ACHN (cell line): ENCODE measurements at regions not wholly inside any gene's neighbourhood (a gene's known extent, or its start where the extent isn't known, plus 50 kb on each side); places are given as distances from the start of the nearest gene placed in this dataset.
A peak's percentile ranks its signal among the peaks of the same experiment; 100 is the strongest.

ENCODE experiments used
- DNase-seq: peaks from one replicate; pipeline ENCODE4 v3.0.0-alpha.2; 2015
- in situ Hi-C: cut with HindIII; loops from 2 replicates; pipeline ENCODE4 v1.10.0; 2017; ENCODE audit warnings: low sequenced_read_pairs, low pct_ligation_motif_present, low pct_unique_long_range_greater_than_20kb

DNA sequence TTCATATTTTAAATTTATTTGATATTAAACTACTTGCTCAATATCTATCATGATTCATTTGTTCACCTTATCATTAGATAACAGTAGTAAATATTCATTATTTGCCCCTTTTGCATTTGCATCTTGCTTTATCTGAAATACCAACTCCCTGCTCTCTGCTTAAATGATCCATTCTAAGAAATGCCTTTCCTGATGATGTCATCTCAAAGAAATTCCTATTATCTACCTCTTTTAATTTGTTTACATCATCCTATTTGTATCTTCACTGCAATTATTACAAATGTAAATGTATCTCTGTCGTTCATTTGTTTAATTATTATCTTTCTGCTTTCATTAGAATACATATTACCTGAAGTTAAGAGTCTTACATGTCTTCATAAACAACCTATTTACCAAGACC lies 549.9 kb downstream of the CBLN2 start:
- in situ Hi-C loops: no loop called here
- DNase-seq: no peak

DNA sequence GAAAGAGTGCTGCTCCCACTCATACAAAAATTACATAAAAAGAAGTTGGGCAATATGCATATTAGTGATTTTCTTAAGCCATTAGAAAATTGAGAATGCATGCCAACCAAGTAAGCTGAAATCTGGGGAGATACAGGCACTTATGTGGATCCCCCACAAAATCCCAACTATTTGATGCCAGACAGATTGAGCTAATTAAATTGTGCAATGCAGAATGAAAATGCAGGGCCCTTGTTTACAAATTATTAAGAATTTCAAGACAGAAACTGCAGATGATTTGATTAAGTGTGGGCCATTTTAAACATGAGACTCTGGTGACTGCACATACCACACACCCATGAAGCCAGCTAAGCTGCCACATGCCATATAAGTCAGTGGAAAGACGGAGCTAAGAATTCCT lies 554.5 kb downstream of the CBLN2 start:
- no peak for DNase-seq
- in situ Hi-C loops: no loop called here

DNA sequence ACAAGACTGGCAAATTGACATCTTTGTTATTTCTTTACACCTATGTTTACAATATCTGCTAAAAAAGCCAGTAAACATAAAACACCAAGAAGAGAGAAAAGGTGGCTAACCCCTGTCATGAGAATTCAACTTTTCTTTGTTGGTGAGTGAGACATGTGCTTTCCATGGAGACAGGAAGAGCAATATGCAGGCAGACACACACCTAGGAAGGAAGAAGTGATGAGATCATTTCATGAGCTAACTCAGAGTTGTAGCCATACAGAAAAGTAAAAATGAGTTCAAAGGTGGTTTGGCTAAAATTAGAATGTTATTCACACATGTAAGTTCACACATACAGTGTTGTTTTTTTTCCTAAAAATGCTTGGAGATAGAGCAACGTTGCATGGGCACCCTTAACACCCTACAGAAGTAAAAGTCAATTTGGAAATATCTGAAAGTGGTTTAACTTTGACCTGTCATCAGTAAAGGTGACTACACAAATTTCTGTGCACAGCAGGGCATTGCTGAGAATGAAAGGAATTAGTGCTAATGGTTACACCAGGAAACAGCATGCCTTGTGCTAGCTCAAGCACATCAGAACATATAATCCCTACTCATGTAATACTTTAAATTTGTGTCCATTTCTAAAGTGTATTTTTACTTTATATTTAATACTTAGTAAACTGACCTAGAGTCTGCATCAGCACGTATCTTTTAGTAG lies 557.6 kb downstream of the CBLN2 start:
- peak; percentile 12 for DNase-seq
- in situ Hi-C loops: no loop called here

GRCh38 chr18:71976744-71977143 lies 567.4 kb downstream of the CBLN2 start:
- DNase-seq: no peak
- in situ Hi-C loops: no loop called here

DNA sequence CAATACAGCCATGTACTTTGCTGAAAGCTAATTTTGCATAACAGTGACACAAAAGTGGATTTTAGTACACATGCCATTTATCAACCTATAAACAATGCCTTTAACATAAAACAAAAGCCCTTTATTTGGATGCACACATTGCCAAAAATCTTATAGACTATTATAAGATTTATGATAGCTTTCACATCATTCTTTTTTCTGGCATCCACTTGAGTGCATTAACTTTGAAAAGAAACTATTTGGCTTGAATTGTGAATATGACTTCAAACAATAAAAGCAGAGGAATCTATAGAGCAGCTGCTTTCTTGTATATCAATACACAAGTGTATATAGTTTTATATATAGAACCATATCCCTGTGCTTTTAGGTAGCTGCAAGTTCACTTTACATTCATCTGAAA lies 577.4 kb downstream of the CBLN2 start:
- in situ Hi-C loops: no loop called here
- no peak for DNase-seq

DNA sequence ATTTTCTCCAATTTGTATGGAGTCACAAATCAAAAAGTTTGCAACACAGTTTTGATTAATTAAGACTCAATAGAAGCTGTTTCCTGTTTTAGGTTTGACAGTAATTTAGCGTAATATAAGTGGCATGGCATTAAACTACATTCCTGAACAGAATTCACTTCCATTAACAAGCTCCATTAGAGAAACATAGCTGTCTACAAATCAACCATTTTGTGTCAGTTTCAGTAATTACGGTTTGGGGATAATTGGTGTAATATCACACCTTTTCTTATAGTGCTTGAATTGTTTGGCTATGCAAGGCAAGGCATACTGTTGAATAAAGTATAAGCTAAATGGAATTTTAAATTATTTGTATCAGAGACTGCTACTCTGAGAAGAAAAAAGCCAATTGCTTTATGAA lies 585.5 kb downstream of the CBLN2 start:
- DNase-seq: no peak
- in situ Hi-C loops: no loop called here

DNA sequence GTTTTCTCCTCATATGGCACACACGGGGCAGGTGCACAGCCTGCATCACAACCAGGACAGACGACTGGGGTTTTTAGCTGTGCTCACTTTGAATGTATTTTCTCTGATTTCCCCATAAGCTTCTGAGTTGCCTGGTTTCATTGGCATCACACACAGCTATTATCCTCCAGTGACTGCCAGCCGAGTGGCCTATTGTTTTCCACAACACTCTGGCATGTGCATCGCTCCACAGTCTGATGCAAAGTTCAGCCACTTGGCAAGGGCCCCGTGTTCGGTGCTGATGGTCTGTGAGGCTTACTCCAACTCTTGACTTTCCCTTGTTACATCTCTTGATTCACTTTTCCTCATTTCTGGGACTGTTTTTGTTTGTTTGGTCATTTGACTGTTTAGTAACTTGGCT lies 593.1 kb downstream of the CBLN2 start:
- no peak for DNase-seq
- in situ Hi-C loops: no loop called here

- in situ Hi-C loops: no loop called here
- no peak for DNase-seq
These were observed 601.7 kb downstream of the CBLN2 start for GRCh38 chr18:71942433-71942832.

DNA sequence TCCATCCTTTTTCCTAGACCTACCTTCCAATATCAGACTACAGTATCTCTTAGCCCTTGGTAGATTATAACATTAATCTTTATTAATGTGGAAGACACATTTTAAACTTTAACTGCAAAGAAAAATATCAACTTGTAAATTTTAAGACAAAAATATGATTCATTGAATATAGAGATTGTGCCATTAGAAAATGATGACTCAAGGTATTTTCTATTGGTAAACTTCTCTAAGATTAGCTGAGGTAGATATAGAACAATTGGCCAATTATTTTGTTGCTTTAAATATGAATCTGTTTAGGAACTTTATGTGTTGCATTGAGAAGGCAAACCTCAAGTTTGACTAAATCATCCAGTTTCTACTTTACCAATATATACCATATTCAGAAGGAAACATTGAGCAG lies 604.7 kb downstream of the CBLN2 start:
- in situ Hi-C loops: no loop called here
- no peak for DNase-seq

- DNase-seq: no peak
- in situ Hi-C loops: no loop called here
These were observed 607.4 kb downstream of the CBLN2 start for GRCh38 chr18:71936744-71937143.

DNA sequence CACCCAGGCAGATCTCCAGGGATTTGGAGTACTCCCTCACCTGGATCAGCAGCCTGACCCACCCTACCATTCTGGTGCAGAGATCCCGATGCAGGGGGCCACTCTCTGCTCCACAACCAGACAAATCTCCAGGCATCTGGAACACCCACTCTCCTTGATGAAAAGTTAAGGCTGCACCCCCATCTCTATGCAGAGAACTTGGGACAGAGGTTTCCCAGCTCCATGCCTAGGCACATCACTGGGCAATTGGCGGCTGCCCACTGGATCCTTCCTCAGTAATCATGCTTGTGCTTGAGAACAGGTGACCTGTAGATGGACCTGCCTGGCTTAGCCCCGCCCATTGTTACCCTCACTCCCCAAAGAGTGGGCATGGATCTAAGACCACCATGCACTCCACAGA lies 624.9 kb downstream of the CBLN2 start:
- no peak for DNase-seq
- in situ Hi-C loops: no loop called here

DNA sequence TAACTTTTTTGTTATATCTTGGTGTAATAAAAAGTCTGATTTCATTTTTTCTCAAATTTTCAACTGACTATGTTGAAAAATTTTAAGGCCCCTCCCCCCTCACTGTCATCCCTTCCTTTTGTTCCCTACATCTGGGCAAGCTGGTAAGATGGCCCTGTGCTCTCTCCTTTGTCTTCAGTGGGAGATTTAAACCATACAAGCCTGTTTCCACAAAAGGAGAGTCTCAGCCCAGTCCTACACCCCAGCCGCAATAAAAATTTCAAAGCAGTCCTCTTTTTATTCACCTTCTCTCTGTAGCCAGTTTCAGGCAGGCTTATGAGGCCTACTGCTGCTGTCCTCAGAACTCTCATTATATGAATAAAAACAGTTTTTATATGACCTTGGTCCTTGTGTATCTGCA lies 630.5 kb downstream of the CBLN2 start:
- in situ Hi-C loops: no loop called here
- DNase-seq: no peak

GRCh38 chr18:71902482-71902881 lies 641.7 kb downstream of the CBLN2 start:
- in situ Hi-C loops: no loop called here

GRCh38 chr18:71899707-71900472 lies 644.3 kb downstream of the CBLN2 start:
- DNase-seq: no peak

More at GRCh38 chr18:71902482-71902881, 641.7 kb downstream of the CBLN2 start:
- no peak for DNase-seq

DNA sequence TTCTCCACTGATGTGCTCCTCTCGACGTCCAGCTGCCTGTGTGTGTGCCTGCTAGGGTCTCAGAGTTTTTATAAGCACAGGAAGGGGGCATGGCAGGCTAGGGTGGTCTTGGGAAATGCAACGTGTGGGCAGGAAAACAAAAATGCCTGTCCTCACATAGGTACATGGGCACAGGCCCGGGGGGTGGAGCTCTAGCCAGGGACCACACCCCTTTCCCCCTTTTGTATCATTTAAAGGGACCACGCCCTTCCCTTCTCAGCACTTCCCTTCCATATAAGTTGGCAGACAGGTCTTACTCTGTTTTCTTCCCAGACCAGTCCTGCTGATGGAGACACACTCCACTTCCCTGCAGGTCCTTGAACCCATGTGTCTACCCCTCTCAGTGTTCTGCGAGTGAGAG lies 645.0 kb downstream of the CBLN2 start:
- in situ Hi-C loops: no loop called here
- DNase-seq: no peak

More at GRCh38 chr18:71899707-71900472, 644.3 kb downstream of the CBLN2 start:
- in situ Hi-C loops: no loop called here

GRCh38 chr18:71887509-71887908 lies 656.6 kb downstream of the CBLN2 start:
- in situ Hi-C loops: no loop called here

DNA sequence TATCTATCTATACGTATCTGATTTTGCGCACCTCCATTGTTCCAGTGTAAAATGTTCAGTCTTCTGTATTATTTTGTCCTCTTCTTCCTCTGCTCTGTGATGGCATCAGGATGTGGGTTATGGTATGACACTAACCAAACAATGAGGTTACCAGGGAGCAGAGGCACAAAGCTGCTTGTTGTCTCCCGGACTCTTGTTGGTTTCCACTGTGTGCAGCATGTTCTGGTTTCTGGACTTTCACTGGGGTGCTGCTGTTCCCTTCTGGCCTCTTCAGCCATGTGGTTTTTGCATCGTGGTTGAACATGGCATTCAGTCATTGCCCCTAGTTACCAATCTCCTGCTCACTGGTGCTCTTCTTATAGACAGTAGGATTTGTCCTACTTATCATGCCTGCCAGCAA lies 665.9 kb downstream of the CBLN2 start:
- in situ Hi-C loops: no loop called here

More at GRCh38 chr18:71887509-71887908, 656.6 kb downstream of the CBLN2 start:
- DNase-seq: no peak

GRCh38 chr18:71873695-71874094 lies 670.4 kb downstream of the CBLN2 start:
- in situ Hi-C loops: no loop called here
- DNase-seq: no peak

More for the DNA sequence above, 665.9 kb downstream of the CBLN2 start:
- DNase-seq: no peak

- in situ Hi-C loops: no loop called here
- DNase-seq: no peak
These were observed 678.3 kb downstream of the CBLN2 start for GRCh38 chr18:71865888-71866287.

DNA sequence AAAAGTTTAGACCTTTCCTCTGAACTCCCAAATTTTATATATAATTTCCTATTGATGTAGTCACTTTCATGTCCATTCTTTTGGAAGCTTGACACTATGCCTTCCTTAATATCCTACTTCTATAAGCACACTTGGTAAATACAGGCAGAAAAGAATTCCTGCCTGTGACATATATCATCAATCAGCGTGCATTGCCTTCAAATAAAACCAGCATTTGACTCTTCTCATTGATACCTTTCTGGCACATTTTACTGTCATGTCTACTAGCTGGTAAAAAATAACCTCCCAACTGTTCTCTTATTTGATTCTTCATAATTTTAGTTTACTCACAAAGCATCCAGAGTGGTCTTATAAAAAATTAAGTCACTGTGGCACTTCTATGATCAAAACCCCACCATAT lies 693.5 kb downstream of the CBLN2 start:
- DNase-seq: no peak
- in situ Hi-C loops: no loop called here
